ENCODE measurements at regions not wholly inside any gene's neighbourhood (a gene's known extent, or its start where the extent isn't known, plus 50 kb on each side); places are given as distances from the start of the nearest gene placed in this dataset.

- TF ChIP-seq CTCF (IDR thresholded peaks at IDR 0.05) (no peak), POLR2A (IDR thresholded peaks at IDR 0.05) (no peak)
These were observed 276.0 kb upstream of the ZFHX3 start for GRCh38 chr16:73323880-73324279.

All from right lobe of liver (tissue), 4 donors.